ENCODE measurements at regions not wholly inside any gene's neighbourhood (a gene's known extent, or its start where the extent isn't known, plus 50 kb on each side); places are given as distances from the start of the nearest gene placed in this dataset.

GRCh38 chr17:71825687-71826086 lies 295.1 kb upstream of the SOX9 start:
- H3K36me3 ChIP-seq: no peaks in the 10 kb centered on the region
- no peaks in the 10 kb centered on the region for H3K4me1 ChIP-seq
- intact Hi-C loops (cut with DNase I; ENCODE audit: low total_unique reads): no loop called here
- H3K27ac ChIP-seq: no peak overlapping the region
- no peak for DNase-seq
- H3K4me3 ChIP-seq: no peak overlapping the region
- H3K9me3 ChIP-seq: no peaks in the 10 kb centered on the region
- WGBS, 5 donors: 67 to 71% (median 68%) methylated on average over 4 of the region's 4 CpGs
- TF ChIP-seq CTCF (IDR thresholded peaks at IDR 0.05) (no peak), EP300 (IDR thresholded peaks at IDR 0.05) (no peak), POLR2A (IDR thresholded peaks at IDR 0.05) (no peak), POLR2AphosphoS5 (IDR thresholded peaks at IDR 0.05) (no peak)
- peaks cover 0 to 7% (median 0%) of the 10 kb centered on the region in 3 donors for H3K27me3 ChIP-seq

GRCh38 chr17:71828182-71828596 lies 292.6 kb upstream of the SOX9 start:
- intact Hi-C loops (cut with DNase I; ENCODE audit: low total_unique reads): no loop called here
- 8 to 24% (median 16%) methylated on average over 5 of the region's 5 CpGs for WGBS, 5 donors
- Histone ChIP-seq H3K27me3 (peaks cover 0 to 12% (median 0%) of the 10 kb centered on the region in 3 donors), H3K4me1 (no peaks in the 10 kb centered on the region), H3K4me3 (no peak overlapping the region), H3K27ac (no peak overlapping the region), H3K36me3 (no peaks in the 10 kb centered on the region), H3K9me3 (no peaks in the 10 kb centered on the region)
- TF ChIP-seq CTCF (IDR thresholded peaks at IDR 0.05) (no peak), POLR2AphosphoS5 (IDR thresholded peaks at IDR 0.05) (no peak), EP300 (IDR thresholded peaks at IDR 0.05) (no peak), POLR2A (IDR thresholded peaks at IDR 0.05) (no peak)
- peak in 1 of 2 donors; percentile 57 for DNase-seq

DNA sequence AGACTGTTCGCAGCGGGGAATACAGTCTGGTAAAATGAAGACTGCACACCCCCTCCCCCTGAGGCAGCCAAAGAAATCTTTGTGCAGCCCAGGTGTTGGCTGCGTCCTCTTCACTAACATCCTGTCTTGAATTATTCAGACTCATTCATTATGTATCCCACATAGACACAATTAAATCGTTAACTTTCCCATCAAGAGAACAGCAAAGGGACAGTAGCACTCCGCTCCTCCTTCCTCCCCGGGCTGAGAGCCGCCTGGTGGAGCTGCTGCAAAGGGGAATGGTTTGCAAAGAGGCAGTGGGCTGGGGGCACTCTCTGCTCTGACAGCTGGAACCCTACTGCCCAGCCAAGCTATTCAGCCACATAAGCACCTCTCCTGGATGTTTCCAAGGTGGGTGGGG lies 290.0 kb upstream of the SOX9 start:
- intact Hi-C loops (cut with DNase I; ENCODE audit: low total_unique reads): no loop called here
- Histone ChIP-seq H3K4me3 (no peak overlapping the region), H3K27ac (no peak overlapping the region), H3K4me1 (no peaks in the 10 kb centered on the region), H3K9me3 (no peaks in the 10 kb centered on the region), H3K36me3 (no peaks in the 10 kb centered on the region), H3K27me3 (peaks cover 0 to 12% (median 0%) of the 10 kb centered on the region in 3 donors)
- TF ChIP-seq CTCF (IDR thresholded peaks at IDR 0.05) (no peak), POLR2A (IDR thresholded peaks at IDR 0.05) (no peak), EP300 (IDR thresholded peaks at IDR 0.05) (no peak), POLR2AphosphoS5 (IDR thresholded peaks at IDR 0.05) (no peak)
- DNase-seq: peak in 1 of 2 donors; percentile 9
- WGBS, 5 donors: 44 to 59% (median 57%) methylated on average over 7 of the region's 7 CpGs

- no peaks in the 10 kb centered on the region for H3K4me1 ChIP-seq
- H3K36me3 ChIP-seq: no peaks in the 10 kb centered on the region
- no peak overlapping the region for H3K27ac ChIP-seq
- no peak for DNase-seq
- no peaks in the 10 kb centered on the region for H3K27me3 ChIP-seq
- H3K9me3 ChIP-seq: peaks cover 0 to 8% (median 6%) of the 10 kb centered on the region in 4 donors
- TF ChIP-seq CTCF (IDR thresholded peaks at IDR 0.05): no peak
- TF ChIP-seq POLR2A (IDR thresholded peaks at IDR 0.05): no peak
- TF ChIP-seq EP300 (IDR thresholded peaks at IDR 0.05): no peak
- intact Hi-C loops (cut with DNase I; ENCODE audit: low total_unique reads): no loop called here
- WGBS, 5 donors: 91 to 97% (median 94%) methylated on average over 3 of the region's 3 CpGs
- no peak overlapping the region for H3K4me3 ChIP-seq
Observed at GRCh38 chr17:71842986-71843385, 277.8 kb upstream of the SOX9 start.

Data from stomach (tissue), 8 donors.